ENCODE measurements at regions not wholly inside any gene's neighbourhood (a gene's known extent, or its start where the extent isn't known, plus 50 kb on each side); places are given as distances from the start of the nearest gene placed in this dataset.

DNA sequence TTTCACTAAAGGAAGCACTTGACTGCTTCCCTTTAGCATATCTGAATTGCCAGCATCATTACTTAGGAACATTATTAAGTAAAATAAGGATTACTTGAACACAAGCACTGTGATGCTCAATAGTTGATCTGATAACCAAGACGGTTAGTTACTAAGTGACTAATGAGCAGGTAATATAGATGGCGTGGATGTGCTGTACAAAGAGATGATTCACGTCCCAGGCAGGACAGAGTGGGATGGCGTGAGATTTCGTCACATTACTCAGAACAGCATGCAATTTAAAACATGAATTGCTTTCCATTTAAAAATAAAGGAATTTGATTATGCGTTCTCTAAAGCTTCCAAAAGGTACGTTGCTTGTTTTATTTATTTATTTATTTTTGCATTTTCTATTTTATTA lies 240.0 kb upstream of the ARHGEF26 start:
- Histone ChIP-seq H3K4me1 (ENCODE audit: control insufficient read depth in 3 of 3, insufficient read depth in 3 of 3, low read length in 3 of 3) (no peaks in the 10 kb centered on the region), H3K9ac (ENCODE audit: low read depth in 1 of 3, low read length in 3 of 3) (no peak overlapping the region), H3K27ac (ENCODE audit: low read depth, low read length) (no peak overlapping the region), H3K4me3 (ENCODE audit: low read length in 3 of 3) (no peak overlapping the region), H3K9me3 (ENCODE audit: control insufficient read depth in 3 of 3, low read length in 3 of 3) (no peaks in the 10 kb centered on the region), H3K36me3 (ENCODE audit: control insufficient read depth in 3 of 3, insufficient read depth in 3 of 3, low read length in 3 of 3) (no peaks in the 10 kb centered on the region), H3K27me3 (ENCODE audit: control insufficient read depth in 3 of 3, insufficient read depth in 3 of 3, low read length in 3 of 3) (no peaks in the 10 kb centered on the region)

DNA sequence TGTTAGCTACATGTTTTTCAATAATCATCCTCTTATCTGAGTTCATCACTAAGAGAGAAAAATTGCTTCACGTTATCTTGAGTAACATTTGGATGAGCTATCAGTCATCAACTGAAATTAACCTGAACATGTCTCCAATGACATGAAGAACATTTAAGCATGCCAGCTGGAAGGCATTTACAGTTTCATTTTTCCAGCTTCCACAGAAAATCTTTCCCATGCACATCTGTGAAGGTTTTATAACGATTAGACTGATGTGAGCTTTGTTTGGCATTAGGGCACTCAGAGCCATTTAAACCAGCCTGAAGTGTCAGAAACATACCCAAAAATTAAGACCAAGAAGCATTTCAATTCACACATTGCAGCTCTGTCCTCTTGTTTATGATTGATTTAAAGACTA lies 235.8 kb upstream of the ARHGEF26 start:
- H3K4me3 ChIP-seq (ENCODE audit: low read length in 3 of 3) = no peak overlapping the region
- no peak overlapping the region for H3K9ac ChIP-seq (ENCODE audit: low read depth in 1 of 3, low read length in 3 of 3)
- no peak overlapping the region for H3K27ac ChIP-seq (ENCODE audit: low read depth, low read length)
- no peaks in the 10 kb centered on the region for H3K9me3 ChIP-seq (ENCODE audit: control insufficient read depth in 3 of 3, low read length in 3 of 3)
- no peaks in the 10 kb centered on the region for H3K27me3 ChIP-seq (ENCODE audit: control insufficient read depth in 3 of 3, insufficient read depth in 3 of 3, low read length in 3 of 3)
- no peaks in the 10 kb centered on the region for H3K36me3 ChIP-seq (ENCODE audit: control insufficient read depth in 3 of 3, insufficient read depth in 3 of 3, low read length in 3 of 3)
- H3K4me1 ChIP-seq (ENCODE audit: control insufficient read depth in 3 of 3, insufficient read depth in 3 of 3, low read length in 3 of 3) = no peaks in the 10 kb centered on the region

DNA sequence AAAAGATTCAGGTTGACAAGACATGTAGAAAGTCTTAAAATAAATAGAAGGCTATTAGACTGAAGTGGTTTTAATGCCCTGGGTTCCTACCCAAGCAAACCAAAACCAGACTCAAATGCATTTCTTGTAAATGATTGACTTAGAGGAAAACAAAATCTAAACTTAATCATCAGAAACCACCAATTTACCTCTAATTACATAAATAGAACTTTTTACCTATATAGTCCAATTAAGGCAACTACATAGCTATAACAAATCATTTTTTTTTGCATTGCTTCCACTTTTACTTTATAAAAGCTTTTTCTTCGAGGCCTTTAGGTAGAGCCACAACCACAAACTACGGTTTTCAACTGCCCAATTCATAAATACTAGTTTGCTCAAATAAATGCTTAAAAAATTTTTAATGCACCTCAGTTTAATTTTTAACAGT lies 231.3 kb upstream of the ARHGEF26 start:
- Histone ChIP-seq H3K9ac (ENCODE audit: low read depth in 1 of 3, low read length in 3 of 3) (no peak overlapping the region), H3K4me3 (ENCODE audit: low read length in 3 of 3) (no peak overlapping the region), H3K4me1 (ENCODE audit: control insufficient read depth in 3 of 3, insufficient read depth in 3 of 3, low read length in 3 of 3) (no peaks in the 10 kb centered on the region), H3K36me3 (ENCODE audit: control insufficient read depth in 3 of 3, insufficient read depth in 3 of 3, low read length in 3 of 3) (no peaks in the 10 kb centered on the region), H3K27me3 (ENCODE audit: control insufficient read depth in 3 of 3, insufficient read depth in 3 of 3, low read length in 3 of 3) (no peaks in the 10 kb centered on the region), H3K27ac (ENCODE audit: low read depth, low read length) (no peak overlapping the region), H3K9me3 (ENCODE audit: control insufficient read depth in 3 of 3, low read length in 3 of 3) (no peaks in the 10 kb centered on the region)

DNA sequence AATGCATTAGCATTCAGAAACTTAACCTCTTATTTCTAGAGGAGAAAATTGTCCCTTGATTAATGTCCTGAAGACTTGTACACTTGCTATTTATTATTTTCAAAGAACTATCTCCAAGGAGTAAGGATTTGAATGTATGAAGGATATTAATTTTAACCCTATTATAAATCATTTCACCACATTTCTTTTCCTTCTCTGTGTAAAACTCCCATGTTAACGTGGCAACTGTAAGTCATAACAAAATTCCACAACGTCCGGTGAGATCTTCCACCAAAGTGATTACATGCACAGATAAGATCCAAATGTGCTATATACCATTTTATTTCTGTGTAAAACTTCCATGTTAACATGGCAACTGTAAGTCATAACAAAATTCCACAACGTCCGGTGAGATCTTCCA lies 229.1 kb upstream of the ARHGEF26 start:
- Histone ChIP-seq H3K36me3 (ENCODE audit: control insufficient read depth in 3 of 3, insufficient read depth in 3 of 3, low read length in 3 of 3) (no peaks in the 10 kb centered on the region), H3K27me3 (ENCODE audit: control insufficient read depth in 3 of 3, insufficient read depth in 3 of 3, low read length in 3 of 3) (no peaks in the 10 kb centered on the region), H3K9ac (ENCODE audit: low read depth in 1 of 3, low read length in 3 of 3) (no peak overlapping the region), H3K4me1 (ENCODE audit: control insufficient read depth in 3 of 3, insufficient read depth in 3 of 3, low read length in 3 of 3) (no peaks in the 10 kb centered on the region), H3K27ac (ENCODE audit: low read depth, low read length) (no peak overlapping the region), H3K4me3 (ENCODE audit: low read length in 3 of 3) (no peak overlapping the region), H3K9me3 (ENCODE audit: control insufficient read depth in 3 of 3, low read length in 3 of 3) (no peaks in the 10 kb centered on the region)

DNA sequence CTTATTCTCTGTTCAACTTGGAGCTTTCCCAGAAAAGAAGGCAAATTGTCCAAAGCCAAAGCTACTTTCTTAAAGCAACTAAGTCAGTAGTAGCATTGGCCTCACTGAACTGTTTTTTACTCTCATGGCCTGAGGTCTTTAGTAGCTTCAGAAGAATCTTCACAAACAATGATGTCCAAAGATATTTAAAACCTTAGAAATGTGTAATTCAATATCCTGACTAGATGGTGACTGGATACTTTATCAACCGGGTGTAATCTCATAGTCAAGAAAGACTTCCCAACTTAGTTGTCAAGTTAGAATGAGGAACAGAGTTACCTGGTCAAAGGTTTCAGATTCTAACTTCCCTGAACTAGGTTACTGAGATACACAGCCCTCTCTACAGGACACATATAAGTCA lies 226.3 kb upstream of the ARHGEF26 start:
- H3K4me1 ChIP-seq (ENCODE audit: control insufficient read depth in 3 of 3, insufficient read depth in 3 of 3, low read length in 3 of 3) = no peaks in the 10 kb centered on the region
- H3K36me3 ChIP-seq (ENCODE audit: control insufficient read depth in 3 of 3, insufficient read depth in 3 of 3, low read length in 3 of 3) = no peaks in the 10 kb centered on the region
- H3K4me3 ChIP-seq (ENCODE audit: low read length in 3 of 3) = no peak overlapping the region
- H3K9ac ChIP-seq (ENCODE audit: low read depth in 1 of 3, low read length in 3 of 3) = no peak overlapping the region
- H3K9me3 ChIP-seq (ENCODE audit: control insufficient read depth in 3 of 3, low read length in 3 of 3) = no peaks in the 10 kb centered on the region
- H3K27me3 ChIP-seq (ENCODE audit: control insufficient read depth in 3 of 3, insufficient read depth in 3 of 3, low read length in 3 of 3) = no peaks in the 10 kb centered on the region
- H3K27ac ChIP-seq (ENCODE audit: low read depth, low read length) = no peak overlapping the region

DNA sequence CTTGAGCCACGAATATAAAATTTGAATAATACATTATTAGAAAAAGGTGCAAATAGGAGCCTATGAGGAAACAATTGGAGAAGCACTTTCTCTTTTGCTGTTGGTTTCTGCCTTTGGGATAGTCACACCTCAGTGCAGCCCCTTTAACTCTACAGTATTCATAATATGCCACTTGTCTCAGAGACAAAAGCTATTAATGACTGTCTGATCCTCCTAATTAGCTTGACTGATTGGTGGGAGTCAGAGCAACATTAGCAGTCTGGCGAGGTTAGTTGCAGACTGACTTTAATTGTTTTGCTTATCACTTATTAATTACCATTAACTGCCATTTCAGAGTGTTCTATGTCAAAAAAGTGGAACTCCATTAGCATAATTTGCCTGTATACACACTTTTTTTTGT lies 225.0 kb upstream of the ARHGEF26 start:
- Histone ChIP-seq H3K9ac (ENCODE audit: low read depth in 1 of 3, low read length in 3 of 3) (no peak overlapping the region), H3K36me3 (ENCODE audit: control insufficient read depth in 3 of 3, insufficient read depth in 3 of 3, low read length in 3 of 3) (no peaks in the 10 kb centered on the region), H3K9me3 (ENCODE audit: control insufficient read depth in 3 of 3, low read length in 3 of 3) (no peaks in the 10 kb centered on the region), H3K27ac (ENCODE audit: low read depth, low read length) (no peak overlapping the region), H3K27me3 (ENCODE audit: control insufficient read depth in 3 of 3, insufficient read depth in 3 of 3, low read length in 3 of 3) (no peaks in the 10 kb centered on the region), H3K4me3 (ENCODE audit: low read length in 3 of 3) (no peak overlapping the region), H3K4me1 (ENCODE audit: control insufficient read depth in 3 of 3, insufficient read depth in 3 of 3, low read length in 3 of 3) (no peaks in the 10 kb centered on the region)

DNA sequence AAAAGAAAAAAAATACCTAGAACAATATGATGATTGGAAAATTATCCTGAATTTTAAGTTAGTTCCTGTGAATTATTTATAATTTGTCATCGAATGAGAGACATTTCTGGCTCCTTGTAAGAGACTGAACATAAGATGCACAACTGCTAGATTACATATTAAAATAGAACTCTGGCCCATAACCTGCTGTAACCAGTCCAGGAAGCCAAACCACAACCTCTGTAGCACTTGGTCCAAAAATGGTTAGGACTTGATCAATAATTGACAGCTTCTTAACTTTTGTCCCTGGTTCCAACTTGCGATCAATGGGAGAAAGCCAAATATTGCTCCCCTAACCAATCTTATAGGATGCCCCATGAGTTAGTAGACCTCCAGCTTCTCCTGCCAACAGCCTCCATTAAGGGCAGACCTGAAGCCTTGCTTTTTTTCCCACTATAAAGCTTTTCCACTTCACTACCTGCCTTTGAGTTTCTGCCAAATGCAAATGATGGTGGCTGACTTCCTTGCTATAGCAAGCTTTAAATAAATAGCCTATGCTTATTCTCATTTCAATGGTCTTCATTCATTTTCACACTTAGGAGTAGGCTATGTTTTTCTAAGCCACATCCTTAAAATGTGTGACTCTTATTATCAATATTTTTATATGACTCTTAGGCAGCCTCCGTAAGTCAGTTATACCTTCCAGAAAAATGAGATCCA lies 224.0 kb upstream of the ARHGEF26 start:
- Histone ChIP-seq H3K9ac (ENCODE audit: low read depth in 1 of 3, low read length in 3 of 3) (no peak overlapping the region), H3K27me3 (ENCODE audit: control insufficient read depth in 3 of 3, insufficient read depth in 3 of 3, low read length in 3 of 3) (no peaks in the 10 kb centered on the region), H3K4me3 (ENCODE audit: low read length in 3 of 3) (no peak overlapping the region), H3K36me3 (ENCODE audit: control insufficient read depth in 3 of 3, insufficient read depth in 3 of 3, low read length in 3 of 3) (no peaks in the 10 kb centered on the region), H3K4me1 (ENCODE audit: control insufficient read depth in 3 of 3, insufficient read depth in 3 of 3, low read length in 3 of 3) (no peaks in the 10 kb centered on the region), H3K27ac (ENCODE audit: low read depth, low read length) (no peak overlapping the region), H3K9me3 (ENCODE audit: control insufficient read depth in 3 of 3, low read length in 3 of 3) (no peaks in the 10 kb centered on the region)

DNA sequence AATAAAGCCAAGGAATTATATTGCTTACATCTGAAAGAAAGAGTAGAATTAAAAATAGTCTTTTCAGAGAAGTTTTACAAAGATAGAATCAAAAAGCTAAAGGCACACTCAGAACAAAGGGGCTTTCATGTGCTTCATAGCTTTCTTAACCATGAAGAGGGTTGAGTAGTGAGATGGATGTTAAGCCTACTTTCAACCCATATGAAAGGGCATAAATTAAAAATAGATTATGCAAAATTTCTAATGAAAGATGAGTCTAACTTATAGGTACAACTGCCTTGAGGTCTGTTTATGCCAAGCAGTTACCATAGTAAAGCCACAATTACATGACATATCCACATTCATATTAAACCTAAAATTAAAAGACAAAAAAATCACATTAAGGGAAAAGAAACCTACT lies 223.3 kb upstream of the ARHGEF26 start:
- no peaks in the 10 kb centered on the region for H3K4me1 ChIP-seq (ENCODE audit: control insufficient read depth in 3 of 3, insufficient read depth in 3 of 3, low read length in 3 of 3)
- H3K9me3 ChIP-seq (ENCODE audit: control insufficient read depth in 3 of 3, low read length in 3 of 3) = no peaks in the 10 kb centered on the region

DNA sequence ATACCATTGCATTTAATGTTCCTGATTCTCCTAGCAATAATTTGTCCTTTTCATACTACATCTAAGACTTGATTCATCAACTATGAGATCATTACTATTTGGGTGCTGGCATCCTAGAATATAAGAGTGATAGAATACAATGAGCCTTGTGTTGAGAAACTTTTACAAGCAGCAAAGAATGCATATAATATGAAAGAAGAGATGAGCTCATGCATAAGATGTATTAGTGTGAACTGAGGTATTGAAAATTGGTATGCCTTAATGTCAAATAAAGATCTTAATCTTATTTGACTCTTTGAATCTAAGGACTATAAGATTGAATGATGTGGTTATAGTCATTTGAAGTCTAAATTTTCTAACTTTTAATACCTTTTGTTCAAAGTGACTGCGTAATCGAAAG lies 220.0 kb upstream of the ARHGEF26 start:
- H3K9ac ChIP-seq (ENCODE audit: low read depth in 1 of 3, low read length in 3 of 3) = no peak overlapping the region
- no peaks in the 10 kb centered on the region for H3K4me1 ChIP-seq (ENCODE audit: control insufficient read depth in 3 of 3, insufficient read depth in 3 of 3, low read length in 3 of 3)
- no peaks in the 10 kb centered on the region for H3K36me3 ChIP-seq (ENCODE audit: control insufficient read depth in 3 of 3, insufficient read depth in 3 of 3, low read length in 3 of 3)
- H3K27me3 ChIP-seq (ENCODE audit: control insufficient read depth in 3 of 3, insufficient read depth in 3 of 3, low read length in 3 of 3) = no peaks in the 10 kb centered on the region
- no peaks in the 10 kb centered on the region for H3K9me3 ChIP-seq (ENCODE audit: control insufficient read depth in 3 of 3, low read length in 3 of 3)
- H3K27ac ChIP-seq (ENCODE audit: low read depth, low read length) = no peak overlapping the region
- H3K4me3 ChIP-seq (ENCODE audit: low read length in 3 of 3) = no peak overlapping the region

More for the DNA sequence above, 223.3 kb upstream of the ARHGEF26 start:
- Histone ChIP-seq H3K27ac (ENCODE audit: low read depth, low read length) (no peak overlapping the region), H3K27me3 (ENCODE audit: control insufficient read depth in 3 of 3, insufficient read depth in 3 of 3, low read length in 3 of 3) (no peaks in the 10 kb centered on the region), H3K36me3 (ENCODE audit: control insufficient read depth in 3 of 3, insufficient read depth in 3 of 3, low read length in 3 of 3) (no peaks in the 10 kb centered on the region), H3K9ac (ENCODE audit: low read depth in 1 of 3, low read length in 3 of 3) (no peak overlapping the region), H3K4me3 (ENCODE audit: low read length in 3 of 3) (no peak overlapping the region)

DNA sequence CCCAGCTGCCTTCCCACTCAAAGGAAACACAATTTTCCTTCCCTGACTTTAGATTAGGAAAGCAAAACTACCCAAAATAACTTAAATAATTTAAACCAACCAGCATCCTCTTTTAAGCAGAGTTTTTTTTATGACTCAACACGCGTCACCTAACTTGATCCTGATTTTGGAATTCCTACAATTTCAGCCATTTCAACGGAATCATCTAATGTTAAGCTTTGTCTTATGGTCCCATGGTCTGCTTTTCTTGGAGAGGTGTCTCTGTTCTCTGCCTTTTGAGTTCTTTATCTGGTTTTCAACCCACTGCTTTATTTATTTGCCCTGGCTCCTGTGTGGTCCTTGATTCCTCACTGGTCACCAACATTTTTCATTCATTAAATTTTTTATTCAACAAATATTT lies 219.2 kb upstream of the ARHGEF26 start:
- no peaks in the 10 kb centered on the region for H3K27me3 ChIP-seq (ENCODE audit: control insufficient read depth in 3 of 3, insufficient read depth in 3 of 3, low read length in 3 of 3)
- H3K27ac ChIP-seq (ENCODE audit: low read depth, low read length) = no peak overlapping the region
- no peaks in the 10 kb centered on the region for H3K4me1 ChIP-seq (ENCODE audit: control insufficient read depth in 3 of 3, insufficient read depth in 3 of 3, low read length in 3 of 3)
- H3K36me3 ChIP-seq (ENCODE audit: control insufficient read depth in 3 of 3, insufficient read depth in 3 of 3, low read length in 3 of 3) = no peaks in the 10 kb centered on the region
- H3K9ac ChIP-seq (ENCODE audit: low read depth in 1 of 3, low read length in 3 of 3) = no peak overlapping the region
- no peaks in the 10 kb centered on the region for H3K9me3 ChIP-seq (ENCODE audit: control insufficient read depth in 3 of 3, low read length in 3 of 3)
- H3K4me3 ChIP-seq (ENCODE audit: low read length in 3 of 3) = no peak overlapping the region
